ENCODE measurements at regions not wholly inside any gene's neighbourhood (a gene's known extent, or its start where the extent isn't known, plus 50 kb on each side); places are given as distances from the start of the nearest gene placed in this dataset.
A peak's percentile ranks its signal among the peaks of the same experiment; 100 is the strongest.

DNA sequence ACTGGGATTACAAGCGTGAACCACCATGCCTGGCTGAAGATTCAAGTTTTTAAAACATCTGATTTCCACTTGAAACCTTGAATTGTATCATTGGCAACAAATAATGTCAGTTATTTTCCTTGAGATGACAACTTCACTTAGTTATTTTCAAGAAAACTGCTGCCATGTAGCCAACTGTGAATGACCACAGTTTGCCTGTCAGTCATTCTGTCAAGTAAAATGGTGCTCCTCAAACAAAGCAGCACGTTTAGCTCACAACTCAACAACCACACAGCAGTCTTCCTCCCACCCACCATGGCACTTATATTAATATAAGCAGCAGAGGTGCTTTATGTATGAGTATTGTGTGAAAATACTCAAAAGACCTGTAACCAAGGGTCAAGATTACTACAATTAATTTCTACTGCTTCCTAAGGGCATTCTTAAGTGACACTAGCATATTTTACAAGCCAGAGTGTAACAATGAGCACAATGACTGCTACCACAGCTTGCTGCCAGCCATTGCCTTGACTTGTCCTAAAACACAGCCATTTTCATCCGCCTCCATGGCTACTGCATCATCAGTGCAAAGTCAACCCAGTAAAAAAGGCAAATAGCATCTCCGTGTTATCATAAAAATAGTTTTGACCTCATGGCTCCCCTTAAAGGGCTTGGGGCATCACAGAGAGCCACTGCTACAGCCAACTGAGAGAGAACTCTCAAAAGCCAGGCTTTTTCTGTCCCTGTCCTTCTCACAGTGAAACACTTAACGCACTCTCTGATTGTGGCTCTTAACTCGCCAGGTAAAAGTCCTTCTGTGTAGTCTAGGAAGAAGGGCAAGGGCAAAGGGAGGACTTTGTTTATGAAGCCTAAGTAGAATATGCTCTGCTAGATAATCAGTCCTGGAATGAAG, 96.4 kb upstream of the TAB2 start:
- intact Hi-C loops (cut with DNase I; ENCODE audit: low total_unique reads): no loop called here
- peaks cover 0 to 13% (median 2%) of the 10 kb centered on the region in 4 donors for H3K4me1 ChIP-seq
- H3K36me3 ChIP-seq: no peaks in the 10 kb centered on the region
- H3K4me3 ChIP-seq: no peak overlapping the region
- DNase-seq: no peak
- no peaks in the 10 kb centered on the region for H3K27me3 ChIP-seq
- WGBS, 5 donors: 85 to 93% (median 90%) methylated on average over 6 of the region's 6 CpGs
- H3K27ac ChIP-seq: no peak overlapping the region
- TF ChIP-seq EP300 (IDR thresholded peaks at IDR 0.05) (no peak), POLR2A (IDR thresholded peaks at IDR 0.05) (no peak), POLR2AphosphoS5 (IDR thresholded peaks at IDR 0.05) (no peak)
- TF ChIP-seq, protein P1, sequence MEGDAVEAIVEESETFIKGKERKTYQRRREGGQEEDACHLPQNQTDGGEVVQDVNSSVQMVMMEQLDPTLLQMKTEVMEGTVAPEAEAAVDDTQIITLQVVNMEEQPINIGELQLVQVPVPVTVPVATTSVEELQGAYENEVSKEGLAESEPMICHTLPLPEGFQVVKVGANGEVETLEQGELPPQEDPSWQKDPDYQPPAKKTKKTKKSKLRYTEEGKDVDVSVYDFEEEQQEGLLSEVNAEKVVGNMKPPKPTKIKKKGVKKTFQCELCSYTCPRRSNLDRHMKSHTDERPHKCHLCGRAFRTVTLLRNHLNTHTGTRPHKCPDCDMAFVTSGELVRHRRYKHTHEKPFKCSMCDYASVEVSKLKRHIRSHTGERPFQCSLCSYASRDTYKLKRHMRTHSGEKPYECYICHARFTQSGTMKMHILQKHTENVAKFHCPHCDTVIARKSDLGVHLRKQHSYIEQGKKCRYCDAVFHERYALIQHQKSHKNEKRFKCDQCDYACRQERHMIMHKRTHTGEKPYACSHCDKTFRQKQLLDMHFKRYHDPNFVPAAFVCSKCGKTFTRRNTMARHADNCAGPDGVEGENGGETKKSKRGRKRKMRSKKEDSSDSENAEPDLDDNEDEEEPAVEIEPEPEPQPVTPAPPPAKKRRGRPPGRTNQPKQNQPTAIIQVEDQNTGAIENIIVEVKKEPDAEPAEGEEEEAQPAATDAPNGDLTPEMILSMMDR (IDR thresholded peaks at IDR 0.05): no peak
- no peaks in the 10 kb centered on the region for H3K9me3 ChIP-seq

DNA sequence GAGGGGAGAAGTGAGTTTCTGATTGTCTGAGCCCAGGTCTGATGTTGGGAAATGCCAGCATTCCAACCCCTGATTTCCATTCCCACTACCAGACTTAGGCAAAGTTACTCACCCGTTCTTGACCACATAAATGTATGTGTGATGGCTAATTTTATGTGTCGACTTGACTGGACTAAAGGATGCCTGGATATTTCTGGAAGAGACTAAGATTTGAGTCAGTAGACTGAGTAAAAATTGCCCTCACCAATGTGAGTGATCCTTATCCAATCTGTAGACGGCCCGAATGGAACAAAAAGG, 95.8 kb upstream of the TAB2 start:
- H3K9me3 ChIP-seq: no peaks in the 10 kb centered on the region
- peaks cover 0 to 13% (median 2%) of the 10 kb centered on the region in 4 donors for H3K4me1 ChIP-seq
- intact Hi-C loops (cut with DNase I; ENCODE audit: low total_unique reads): no loop called here
- H3K36me3 ChIP-seq: no peaks in the 10 kb centered on the region
- no peak overlapping the region for H3K4me3 ChIP-seq
- no peaks in the 10 kb centered on the region for H3K27me3 ChIP-seq
- no peak for TF ChIP-seq EP300 (IDR thresholded peaks at IDR 0.05)
- TF ChIP-seq POLR2AphosphoS5 (IDR thresholded peaks at IDR 0.05): no peak
- TF ChIP-seq, protein P1 (IDR thresholded peaks at IDR 0.05): no peak
- no peak for TF ChIP-seq POLR2A (IDR thresholded peaks at IDR 0.05)
- no peak overlapping the region for H3K27ac ChIP-seq
- 92 to 97% (median 94%) methylated on average over 4 of the region's 4 CpGs for WGBS, 5 donors
- DNase-seq: no peak

DNA sequence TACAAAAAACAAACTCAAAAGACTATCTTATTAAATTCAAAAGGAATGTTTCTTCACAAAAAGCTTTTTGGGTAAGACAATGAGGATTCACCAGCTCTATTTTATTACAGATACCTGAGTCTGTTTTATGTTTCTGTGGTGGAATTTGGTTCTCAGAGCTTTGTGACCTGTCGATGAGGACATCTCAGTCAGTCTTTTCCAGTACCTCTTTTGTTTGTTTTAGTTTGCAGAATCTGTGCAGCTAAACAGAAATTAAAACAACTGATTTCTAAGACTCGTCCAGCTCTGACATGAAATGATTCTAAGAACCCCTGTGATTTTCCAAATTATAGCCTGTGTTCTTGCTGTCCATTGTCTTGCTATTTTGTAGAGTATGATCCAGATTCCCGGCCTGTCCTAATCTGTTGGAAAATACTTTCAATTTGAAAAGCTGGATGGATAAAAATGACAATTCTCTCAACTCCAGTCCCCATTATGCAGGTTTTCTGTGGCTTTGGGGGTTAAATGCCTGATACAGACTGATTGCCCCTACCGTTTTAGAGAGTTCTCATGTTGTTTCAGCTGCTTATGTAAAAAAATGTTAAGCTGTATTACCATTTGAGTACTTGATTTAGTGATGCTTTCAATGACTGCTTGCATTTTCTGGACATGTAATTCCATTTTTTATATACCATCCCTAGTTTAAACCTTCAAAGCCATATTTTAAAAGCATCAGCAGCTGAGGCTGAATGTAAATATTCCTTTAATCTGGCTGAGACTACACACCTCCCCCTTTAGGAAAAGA, 94.2 kb upstream of the TAB2 start:
- Histone ChIP-seq H3K4me1 (peaks cover 0 to 13% (median 2%) of the 10 kb centered on the region in 4 donors), H3K9me3 (no peaks in the 10 kb centered on the region), H3K4me3 (no peak overlapping the region), H3K27me3 (no peaks in the 10 kb centered on the region), H3K27ac (no peak overlapping the region), H3K36me3 (no peaks in the 10 kb centered on the region)
- intact Hi-C loops (cut with DNase I; ENCODE audit: low total_unique reads): no loop called here
- WGBS, 5 donors: 54 to 65% (median 63%) methylated on average over 4 of the region's 4 CpGs
- TF ChIP-seq, protein P1 (IDR thresholded peaks at IDR 0.05): no peak
- TF ChIP-seq EP300 (IDR thresholded peaks at IDR 0.05) (no peak), POLR2AphosphoS5 (IDR thresholded peaks at IDR 0.05) (no peak), POLR2A (IDR thresholded peaks at IDR 0.05) (no peak)
- no peak for DNase-seq

DNA sequence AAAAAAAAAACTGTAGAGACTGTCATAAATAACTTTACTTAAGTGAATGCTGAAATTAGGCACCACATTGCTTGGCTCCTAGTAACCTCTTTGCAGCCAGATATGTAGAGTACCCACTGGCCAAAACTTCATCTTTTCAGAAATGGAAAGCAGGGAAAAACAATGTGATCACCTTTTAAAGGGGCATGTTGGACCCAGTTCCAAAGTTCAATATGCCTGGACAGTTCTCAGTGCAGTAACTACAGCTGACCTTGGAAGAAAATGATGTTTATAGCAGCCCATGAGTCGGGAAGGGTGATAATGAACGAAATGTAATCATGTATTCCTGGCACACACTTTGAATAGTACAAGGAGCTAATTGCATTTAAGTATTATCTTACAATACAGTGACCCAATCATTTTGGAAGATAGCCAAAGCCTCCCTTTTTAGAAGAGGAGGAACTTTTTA, 93.6 kb upstream of the TAB2 start:
- no peak overlapping the region for H3K27ac ChIP-seq
- TF ChIP-seq EP300 (IDR thresholded peaks at IDR 0.05) (no peak), POLR2A (IDR thresholded peaks at IDR 0.05) (no peak), POLR2AphosphoS5 (IDR thresholded peaks at IDR 0.05) (no peak)
- TF ChIP-seq, protein P1 (IDR thresholded peaks at IDR 0.05): no peak
- H3K4me1 ChIP-seq: peaks cover 0 to 13% (median 2%) of the 10 kb centered on the region in 4 donors
- WGBS, 5 donors: 15 to 32% (median 23%) methylated on average over 2 of the region's 2 CpGs
- intact Hi-C loops (cut with DNase I; ENCODE audit: low total_unique reads): no loop called here
- H3K27me3 ChIP-seq: no peaks in the 10 kb centered on the region
- H3K36me3 ChIP-seq: no peaks in the 10 kb centered on the region
- DNase-seq: peak in 1 of 2 donors; percentile 37
- H3K9me3 ChIP-seq: no peaks in the 10 kb centered on the region
- no peak overlapping the region for H3K4me3 ChIP-seq
